Small intestine (tissue), 7 donors: ENCODE measurements at regions not wholly inside any gene's neighbourhood (a gene's known extent, or its start where the extent isn't known, plus 50 kb on each side); places are given as distances from the start of the nearest gene placed in this dataset.

Experiments
- DNase-seq, 2 donors: peaks; one replicate each; pipeline versions ENCODE4 v3.0.0 to v3.0.0-alpha.2; 2013
- FAIRE-seq: peaks from 2 replicates; lab custom pipeline; 2012; peaks lifted over from hg19 to GRCh38; lab: Jason Lieb, UNC
- H3K27ac ChIP-seq, 3 donors: one replicate each; pipeline ENCODE4 v1.5.1; 2013; ENCODE audit warnings: low read length in 2 of 3, mild to moderate bottlenecking in 2 of 3, control low read depth in 1 of 3, inconsistent platforms in 1 of 3, low read depth in 1 of 3, moderate library complexity in 1 of 3
- H3K27me3 ChIP-seq, 3 donors: one replicate each; pipeline ENCODE4 v1.6.1; 2013; ENCODE audit warnings: low read length in 3 of 3, inconsistent platforms in 1 of 3; ENCODE audit not compliant: control insufficient read depth in 3 of 3, insufficient read depth in 3 of 3
- H3K36me3 ChIP-seq, 3 donors: one replicate each; pipeline ENCODE4 v1.6.1; 2013; ENCODE audit warnings: low read length in 3 of 3, inconsistent platforms in 1 of 3, low read depth in 1 of 3, mild to moderate bottlenecking in 1 of 3, moderate library complexity in 1 of 3; ENCODE audit not compliant: control insufficient read depth in 3 of 3, insufficient read depth in 2 of 3
- H3K4me1 ChIP-seq, 3 donors: one replicate each; pipeline ENCODE4 v1.6.1; 2013; ENCODE audit warnings: low read length in 2 of 3, inconsistent platforms in 1 of 3, low read depth in 1 of 3, mild to moderate bottlenecking in 1 of 3, moderate library complexity in 1 of 3; ENCODE audit not compliant: control insufficient read depth in 3 of 3, insufficient read depth in 2 of 3
- H3K4me3 ChIP-seq, 3 donors: one replicate each; pipeline ENCODE4 v1.5.1; 2013; ENCODE audit warnings: low read length in 3 of 3, control low read depth in 1 of 3, inconsistent platforms in 1 of 3, low read depth in 1 of 3, mild to moderate bottlenecking in 1 of 3, moderate library complexity in 1 of 3
- H3K9me3 ChIP-seq, 2 donors: one replicate each; pipeline ENCODE4 v1.6.1; 2013; ENCODE audit warnings: low read depth in 1 of 2, low read length in 1 of 2; ENCODE audit not compliant: control insufficient read depth in 2 of 2, insufficient read depth in 1 of 2
- WGBS, 3 donors: extraction: QIAGEN DNeasy Blood & Tissue Kit; methylation state at CpG; one replicate each; pipeline ENCODE4 v1.1.7; 2013; 5-methylcytosine and 5-hydroxymethylcytosine counted together
- donor health status: healthy with polysubstance abuse.
- donor health status: control.
- donor health status: control.
- donor health status: Bipolar disorder and iron deficiency.
- donor health status: healthy.

DNA sequence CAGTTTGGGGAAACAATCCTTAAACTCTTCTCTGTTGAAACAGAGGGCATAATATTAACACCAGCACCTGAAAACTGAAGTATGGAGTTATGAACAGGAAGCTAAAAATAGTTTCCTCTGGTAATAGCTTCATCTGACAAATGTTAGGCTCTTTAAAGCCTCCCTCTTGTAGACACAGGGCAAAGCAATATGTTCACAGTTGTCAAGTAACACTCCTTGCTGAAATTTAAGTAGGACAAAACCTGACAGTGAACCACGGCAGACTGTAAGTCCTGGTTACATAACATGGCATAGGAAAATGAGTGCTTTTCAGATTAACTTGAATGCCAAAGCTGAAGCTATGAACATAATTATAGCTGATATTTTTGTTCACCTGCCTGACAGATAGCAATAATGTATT is 172.9 kb downstream of the CMPK2 start:
- Histone ChIP-seq H3K36me3 (no peaks in the 10 kb centered on the region), H3K27me3 (no peaks in the 10 kb centered on the region), H3K4me1 (no peaks in the 10 kb centered on the region), H3K4me3 (no peak overlapping the region), H3K9me3 (no peaks in the 10 kb centered on the region), H3K27ac (no peak overlapping the region)
- WGBS, 3 donors = 79 to 85% (median 81%) methylated on average over 1 of the region's 1 CpG
- DNase-seq = no peak
- FAIRE-seq = no peak

- no peak overlapping the region for H3K27ac ChIP-seq
- H3K9me3 ChIP-seq = no peaks in the 10 kb centered on the region
- H3K36me3 ChIP-seq = no peaks in the 10 kb centered on the region
- DNase-seq (no peak), FAIRE-seq (no peak)
- H3K4me1 ChIP-seq = no peaks in the 10 kb centered on the region
- WGBS, 3 donors = 63 to 70% (median 65%) methylated on average over 6 of the region's 6 CpGs
- H3K27me3 ChIP-seq = no peaks in the 10 kb centered on the region
- no peak overlapping the region for H3K4me3 ChIP-seq
Measured at GRCh38 chr2:6694555-6694954, 171.2 kb downstream of the CMPK2 start.

DNA sequence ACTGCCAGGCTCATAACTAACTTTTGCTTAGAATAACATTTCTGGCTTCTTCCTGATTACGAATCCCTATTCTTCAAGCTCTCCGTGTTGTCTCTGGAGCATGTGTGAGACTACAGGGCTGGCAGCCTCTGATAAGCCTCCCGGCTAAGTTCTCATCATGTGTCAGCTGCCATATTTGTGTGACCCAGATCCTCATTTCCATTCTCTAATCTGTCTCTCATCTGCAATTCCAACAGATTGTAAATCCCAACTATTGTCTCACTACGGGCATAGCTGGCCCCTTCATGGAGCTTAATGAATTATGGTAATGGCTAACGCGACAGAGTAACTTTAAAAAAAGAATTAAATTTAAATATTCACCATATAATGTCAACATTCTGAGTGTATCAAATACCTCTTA is 165.4 kb downstream of the CMPK2 start:
- Histone ChIP-seq H3K9me3 (no peaks in the 10 kb centered on the region), H3K27ac (no peak overlapping the region), H3K27me3 (no peaks in the 10 kb centered on the region), H3K4me3 (no peak overlapping the region), H3K36me3 (no peaks in the 10 kb centered on the region), H3K4me1 (no peaks in the 10 kb centered on the region)
- DNase-seq (no peak), FAIRE-seq (no peak)
- WGBS, 3 donors = 71 to 84% (median 73%) methylated on average over 6 of the region's 6 CpGs

DNA sequence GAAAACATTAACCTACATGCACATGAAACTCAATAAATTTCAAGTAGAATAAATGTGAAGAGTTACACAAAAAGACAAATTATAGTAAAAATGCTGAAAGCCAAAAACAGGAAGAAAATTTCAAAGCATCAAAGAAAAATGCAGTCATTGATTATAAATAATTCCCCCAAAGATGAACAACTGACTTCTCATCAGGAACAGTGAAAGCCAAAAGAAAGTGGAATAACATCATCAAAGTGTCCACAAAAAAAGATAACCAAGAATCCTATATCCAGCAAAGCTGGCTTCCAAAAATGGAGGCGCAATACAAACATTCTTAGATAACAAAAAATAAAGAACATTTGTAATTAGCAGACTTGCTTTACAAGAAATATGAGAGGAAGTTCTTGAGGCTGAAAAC is 161.6 kb downstream of the CMPK2 start:
- FAIRE-seq = no peak
- Histone ChIP-seq H3K36me3 (no peaks in the 10 kb centered on the region), H3K27me3 (no peaks in the 10 kb centered on the region), H3K4me1 (no peaks in the 10 kb centered on the region), H3K27ac (no peak overlapping the region), H3K9me3 (no peaks in the 10 kb centered on the region), H3K4me3 (no peak overlapping the region)
- no peak for DNase-seq
- 93 to 97% (median 97%) methylated on average over 1 of the region's 1 CpG for WGBS, 3 donors

GRCh38 chr2:6721395-6721794 is 144.3 kb downstream of the CMPK2 start:
- H3K27ac ChIP-seq = no peak overlapping the region
- no peaks in the 10 kb centered on the region for H3K9me3 ChIP-seq
- H3K4me1 ChIP-seq = no peaks in the 10 kb centered on the region
- 69 to 89% (median 88%) methylated on average over 2 of the region's 2 CpGs for WGBS, 3 donors
- H3K4me3 ChIP-seq = no peak overlapping the region
- DNase-seq (no peak), FAIRE-seq (no peak)
- H3K27me3 ChIP-seq = peaks cover 0 to 2% (median 0%) of the 10 kb centered on the region in 3 donors
- H3K36me3 ChIP-seq = no peaks in the 10 kb centered on the region

DNA sequence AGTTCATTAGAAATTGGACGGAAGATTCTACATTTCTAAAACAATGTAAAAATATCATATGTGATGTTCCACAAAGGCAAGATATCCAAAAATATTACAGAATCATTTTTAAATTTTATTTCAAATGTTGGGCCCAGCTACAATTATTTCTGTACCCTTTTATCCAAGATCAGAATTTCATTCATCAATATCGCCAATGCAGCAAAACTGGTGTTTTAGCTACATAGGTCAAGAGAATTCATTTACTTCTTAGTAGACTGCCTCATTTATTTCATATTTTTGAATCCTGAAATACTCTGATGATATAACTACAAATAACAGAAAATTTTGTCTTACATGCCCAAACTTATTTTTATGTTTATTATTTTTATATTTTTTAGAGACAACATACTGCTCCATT is 143.1 kb downstream of the CMPK2 start:
- Histone ChIP-seq H3K36me3 (no peaks in the 10 kb centered on the region), H3K9me3 (no peaks in the 10 kb centered on the region), H3K4me3 (no peak overlapping the region), H3K4me1 (no peaks in the 10 kb centered on the region), H3K27me3 (peaks cover 0 to 2% (median 2%) of the 10 kb centered on the region in 3 donors), H3K27ac (no peak overlapping the region)
- no peak for FAIRE-seq
- no peak for DNase-seq
- 91 to 94% (median 92%) methylated on average over 2 of the region's 2 CpGs for WGBS, 3 donors

DNA sequence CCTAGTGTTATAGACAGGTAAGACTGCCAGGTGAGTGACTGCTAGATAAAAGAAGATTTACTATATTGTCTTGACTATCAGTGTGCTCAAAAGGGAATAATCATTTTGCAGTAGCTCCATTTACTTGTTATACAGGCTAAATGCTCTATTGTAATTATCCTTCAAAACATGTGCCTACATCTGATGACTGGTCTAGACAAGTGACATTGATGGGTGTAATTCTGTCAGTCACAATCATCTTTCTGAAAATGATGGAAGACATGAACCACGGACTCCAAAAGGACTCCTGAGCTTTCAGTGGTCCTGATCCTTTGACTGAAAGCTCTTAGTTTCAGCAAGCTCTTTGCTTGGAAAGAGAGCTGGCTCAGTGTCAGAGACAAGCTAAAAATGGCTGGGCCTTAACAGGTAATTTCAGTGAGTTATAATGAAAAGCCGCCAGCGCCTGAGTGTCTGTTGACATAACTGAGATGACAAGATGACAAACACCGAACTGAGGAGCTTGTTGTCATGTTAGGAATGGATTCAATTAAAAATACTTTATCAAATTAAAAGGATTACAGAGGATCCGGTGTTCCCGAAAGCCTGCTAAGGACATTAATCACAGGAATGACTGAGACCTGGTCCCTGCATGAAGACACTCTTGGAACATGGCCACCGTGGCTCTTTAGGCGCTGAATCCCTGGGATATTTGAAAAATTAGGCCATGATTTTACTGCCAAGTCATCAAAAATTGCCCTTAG is 141.7 kb downstream of the CMPK2 start:
- H3K27ac ChIP-seq = no peak overlapping the region
- no peak overlapping the region for H3K4me3 ChIP-seq
- peaks cover 0 to 2% (median 0%) of the 10 kb centered on the region in 3 donors for H3K27me3 ChIP-seq
- WGBS, 3 donors = 80 to 85% (median 81%) methylated on average over 8 of the region's 8 CpGs
- no peaks in the 10 kb centered on the region for H3K4me1 ChIP-seq
- FAIRE-seq (no peak), DNase-seq (no peak)
- H3K9me3 ChIP-seq = no peaks in the 10 kb centered on the region
- H3K36me3 ChIP-seq = no peaks in the 10 kb centered on the region

DNA sequence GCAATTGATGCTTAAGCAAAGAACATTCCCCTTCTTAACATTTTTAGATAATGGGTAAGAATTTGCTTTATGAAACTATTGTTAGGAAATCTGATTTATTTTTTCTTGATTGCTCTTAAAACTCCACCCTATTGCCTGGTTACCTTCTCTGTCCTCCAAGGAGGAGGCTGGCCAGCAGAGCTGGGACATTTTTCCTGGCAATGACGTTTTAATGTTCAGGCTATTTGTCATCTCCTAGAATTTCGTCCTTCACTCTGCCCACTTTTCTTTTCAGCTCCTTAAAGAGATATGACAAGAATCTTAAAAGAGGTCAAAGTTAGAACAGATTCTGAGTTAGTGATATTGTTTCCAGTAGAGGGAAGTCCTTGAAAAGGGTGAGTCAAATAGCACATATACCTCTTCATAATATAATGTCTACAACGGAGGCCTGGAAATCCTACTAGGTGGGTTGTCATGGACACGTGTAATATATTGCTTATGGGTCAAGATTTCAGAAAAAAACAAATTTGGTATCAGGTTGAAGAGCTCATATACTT is 141.0 kb downstream of the CMPK2 start:
- Histone ChIP-seq H3K4me1 (no peaks in the 10 kb centered on the region), H3K27ac (no peak overlapping the region), H3K4me3 (no peak overlapping the region), H3K27me3 (peaks cover 0 to 2% (median 0%) of the 10 kb centered on the region in 3 donors), H3K36me3 (no peaks in the 10 kb centered on the region), H3K9me3 (no peaks in the 10 kb centered on the region)
- DNase-seq (no peak), FAIRE-seq (no peak)
- 61 to 64% (median 62%) methylated on average over 4 of the region's 4 CpGs for WGBS, 3 donors
